SK-N-MC (cell line): ENCODE measurements at regions not wholly inside any gene's neighbourhood (a gene's known extent, or its start where the extent isn't known, plus 50 kb on each side); places are given as distances from the start of the nearest gene placed in this dataset.

ENCODE experiments used
- EZH2 ChIP-seq: fragments of 200-600 bp; sonication (generic); IDR thresholded peaks from one replicate; pipeline ENCODE4 v1.6.1; 2017; ENCODE audit warnings: antibody characterized with exemption
- FOXP2 ChIP-seq: optimal IDR thresholded peaks from 2 replicates; pipeline ENCODE3; 2011; ENCODE audit warnings: mild to moderate bottlenecking, moderate library complexity; ENCODE audit not compliant: insufficient read depth; ENCODE audit errors: extremely low read length, control extremely low read depth
- POLR2AphosphoS5 ChIP-seq: IDR thresholded peaks from 2 replicates; pipeline ENCODE4 v1.6.1; 2012; ENCODE audit warnings: mild to moderate bottlenecking, low read depth, low read length, borderline replicate concordance

DNA sequence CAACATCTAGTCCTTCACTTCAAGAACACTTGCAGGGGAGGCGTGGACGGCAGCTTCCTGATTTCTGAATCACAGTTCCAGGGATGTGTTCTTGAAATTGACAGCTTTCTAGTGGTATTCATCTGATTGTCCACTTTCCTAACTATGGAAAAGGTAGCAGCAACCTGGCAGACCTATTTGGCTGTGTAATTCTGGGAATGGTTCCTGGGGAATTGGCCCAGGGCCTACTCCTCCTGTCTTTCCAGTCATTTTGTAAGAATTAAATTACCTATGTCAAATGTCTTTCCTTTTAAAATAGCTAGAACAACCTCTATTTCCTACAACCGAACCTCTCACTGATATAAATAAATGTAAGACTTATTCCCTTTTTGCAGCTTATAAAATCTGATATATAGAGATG lies 85.5 kb upstream of the RSPO3 start:
- TF ChIP-seq EZH2 = no peak
- no peak for TF ChIP-seq POLR2AphosphoS5
- no peak for TF ChIP-seq FOXP2
